Right kidney (tissue), 1 donor: ENCODE measurements at regions not wholly inside any gene's neighbourhood (a gene's known extent, or its start where the extent isn't known, plus 50 kb on each side); places are given as distances from the start of the nearest gene placed in this dataset.

Experiments used
- DNase-seq: peaks from one replicate; pipeline ENCODE4 v3.0.0-alpha.2; 2016

GRCh38 chr2:139000131-139000785 lies 220.1 kb upstream of the NXPH2 start:
- no peak for DNase-seq

GRCh38 chr2:138997856-138998517 lies 217.8 kb upstream of the NXPH2 start:
- no peak for DNase-seq

GRCh38 chr2:138997346-138997745 lies 217.2 kb upstream of the NXPH2 start:
- DNase-seq: no peak

DNA sequence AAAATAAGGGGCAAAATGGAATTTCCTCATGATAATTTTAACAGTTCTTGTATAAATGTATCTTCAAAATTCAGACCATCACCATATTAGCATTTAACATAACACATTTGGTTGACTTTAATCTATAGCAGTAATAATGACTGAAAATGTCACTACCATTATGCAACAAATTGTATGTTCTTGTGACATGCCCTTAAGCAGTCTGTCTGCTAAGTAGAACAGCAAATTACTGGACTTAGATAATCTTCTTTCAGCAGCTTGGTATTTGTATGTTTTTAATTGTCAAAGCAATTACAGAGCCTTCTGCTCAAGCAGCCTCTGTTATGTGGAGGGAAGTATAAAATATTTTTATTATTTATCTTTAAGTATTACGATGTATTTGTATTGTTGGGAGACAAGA lies 214.3 kb upstream of the NXPH2 start:
- DNase-seq: no peak

DNA sequence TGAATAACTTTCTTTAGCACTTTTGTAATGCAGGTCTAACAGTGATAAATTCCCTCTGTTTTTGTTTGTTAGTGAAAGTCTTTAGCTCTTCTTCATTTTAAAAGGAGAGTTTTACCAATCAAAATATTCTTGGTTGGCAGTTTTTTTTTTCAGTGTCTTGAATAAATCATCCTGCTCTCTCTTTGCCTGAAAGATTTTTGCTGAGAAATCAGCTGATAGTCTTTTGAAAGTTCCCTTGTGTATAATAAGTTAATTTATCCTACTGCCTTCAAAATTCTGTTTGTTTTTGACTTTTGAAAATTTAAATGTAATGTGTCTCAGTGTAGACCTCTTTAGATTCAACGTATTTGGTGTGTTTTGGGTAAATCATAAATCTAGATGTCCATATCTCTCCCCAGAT lies 205.7 kb upstream of the NXPH2 start:
- DNase-seq: no peak

GRCh38 chr2:138979131-138979785 lies 199.1 kb upstream of the NXPH2 start:
- no peak for DNase-seq

GRCh38 chr2:138974651-138975050 lies 194.5 kb upstream of the NXPH2 start:
- DNase-seq: no peak

- no peak for DNase-seq
Observed at GRCh38 chr2:138964418-138964817, 184.2 kb upstream of the NXPH2 start.

DNA sequence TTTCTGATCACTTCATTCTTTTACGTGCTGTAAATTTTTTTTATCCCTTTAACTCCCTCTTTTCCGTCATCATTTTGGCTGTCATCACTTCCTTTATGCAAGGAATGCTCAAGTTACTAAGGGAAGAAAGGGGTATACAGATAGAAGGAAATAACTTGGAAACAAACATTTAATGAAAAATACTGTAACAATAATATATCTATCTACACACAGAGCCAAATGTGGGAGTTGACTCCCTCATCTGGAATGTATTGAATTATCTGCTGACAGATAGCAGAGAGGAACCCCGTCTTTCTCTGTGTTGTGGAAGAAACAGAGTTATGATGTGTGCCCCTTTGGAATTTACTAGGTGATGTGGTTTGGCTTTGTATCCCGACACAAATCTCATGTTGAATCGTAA lies 182.5 kb upstream of the NXPH2 start:
- DNase-seq: no peak

- DNase-seq: no peak
Observed at GRCh38 chr2:138960191-138960590, 180.0 kb upstream of the NXPH2 start.

DNA sequence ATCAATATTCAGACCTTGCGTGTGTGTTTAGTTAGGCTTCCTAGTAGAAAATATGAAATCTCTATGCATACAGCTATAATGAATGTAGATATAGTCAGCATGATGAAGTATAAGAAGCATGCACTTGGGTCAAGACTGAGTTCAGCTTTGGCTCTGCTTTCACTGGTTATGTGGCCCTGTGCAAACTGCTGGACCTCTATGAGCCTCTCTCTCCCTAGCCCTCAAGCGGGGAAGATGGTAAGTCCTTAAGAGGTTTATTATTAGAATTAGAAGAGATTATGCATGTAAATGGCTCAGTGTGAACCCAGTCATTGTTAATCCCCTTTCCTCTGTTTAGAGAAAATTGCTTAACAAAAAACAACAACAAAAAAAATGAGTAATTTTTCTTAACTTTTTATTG lies 178.8 kb upstream of the NXPH2 start:
- no peak for DNase-seq

- DNase-seq: no peak
Observed at GRCh38 chr2:138956116-138956515, 175.9 kb upstream of the NXPH2 start.

- DNase-seq: no peak
Observed at GRCh38 chr2:138950486-138950885, 170.3 kb upstream of the NXPH2 start.

- DNase-seq: no peak
Observed at GRCh38 chr2:138949517-138949916, 169.3 kb upstream of the NXPH2 start.

- no peak for DNase-seq
Observed at GRCh38 chr2:138948070-138948539, 167.9 kb upstream of the NXPH2 start.

GRCh38 chr2:138943470-138943869 lies 163.3 kb upstream of the NXPH2 start:
- no peak for DNase-seq

- DNase-seq: no peak
Observed at GRCh38 chr2:138942466-138942865, 162.3 kb upstream of the NXPH2 start.

DNA sequence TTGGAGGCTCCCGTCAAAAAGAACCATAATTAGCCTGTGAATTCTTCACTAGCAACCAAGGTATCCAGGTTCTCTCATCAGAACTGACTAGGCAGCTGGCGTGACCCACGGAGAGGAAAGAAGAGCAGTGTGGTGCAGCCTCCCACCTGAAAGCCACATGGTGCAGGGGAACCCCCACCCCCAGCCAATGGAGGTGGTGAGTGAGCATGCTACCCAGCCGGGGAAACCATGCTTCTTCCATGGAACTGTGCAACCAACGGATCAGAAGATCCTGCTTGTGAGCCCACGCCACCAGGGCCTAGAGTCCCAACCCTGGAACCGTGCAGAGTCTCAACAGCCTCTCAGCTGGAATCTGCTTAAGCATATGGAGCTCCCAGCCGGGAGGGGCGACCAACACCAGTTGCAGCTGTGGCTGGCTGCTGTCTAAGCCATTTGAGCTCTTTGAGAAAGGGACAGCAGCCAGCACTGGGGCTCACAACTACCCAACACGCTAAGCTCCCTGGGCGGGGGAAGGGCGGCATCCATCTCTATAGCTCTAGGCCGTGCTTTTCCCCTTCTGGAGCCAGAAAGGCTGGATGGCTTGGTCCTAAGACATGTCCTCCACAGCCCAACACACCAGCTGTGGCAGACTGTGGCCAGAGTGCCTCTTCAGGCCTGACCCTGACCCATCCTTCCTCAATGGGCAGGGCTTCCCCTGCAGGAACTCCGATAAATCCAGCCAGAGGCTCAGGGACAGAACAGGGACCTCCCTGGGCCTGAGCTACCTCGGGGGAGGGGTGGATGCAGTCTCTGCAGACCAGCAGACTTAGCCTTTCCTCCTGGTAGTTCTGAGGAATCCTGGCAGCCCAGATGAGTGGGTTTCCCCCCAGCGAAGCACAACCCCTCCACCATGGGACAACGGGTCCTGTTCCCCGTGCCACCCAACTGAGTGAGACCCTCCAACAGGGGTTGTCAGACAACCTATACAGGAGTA lies 151.4 kb upstream of the NXPH2 start:
- DNase-seq: no peak

- DNase-seq: no peak
Observed at GRCh38 chr2:138930571-138930970, 150.4 kb upstream of the NXPH2 start.

GRCh38 chr2:138928374-138929021 lies 148.3 kb upstream of the NXPH2 start:
- DNase-seq: no peak

DNA sequence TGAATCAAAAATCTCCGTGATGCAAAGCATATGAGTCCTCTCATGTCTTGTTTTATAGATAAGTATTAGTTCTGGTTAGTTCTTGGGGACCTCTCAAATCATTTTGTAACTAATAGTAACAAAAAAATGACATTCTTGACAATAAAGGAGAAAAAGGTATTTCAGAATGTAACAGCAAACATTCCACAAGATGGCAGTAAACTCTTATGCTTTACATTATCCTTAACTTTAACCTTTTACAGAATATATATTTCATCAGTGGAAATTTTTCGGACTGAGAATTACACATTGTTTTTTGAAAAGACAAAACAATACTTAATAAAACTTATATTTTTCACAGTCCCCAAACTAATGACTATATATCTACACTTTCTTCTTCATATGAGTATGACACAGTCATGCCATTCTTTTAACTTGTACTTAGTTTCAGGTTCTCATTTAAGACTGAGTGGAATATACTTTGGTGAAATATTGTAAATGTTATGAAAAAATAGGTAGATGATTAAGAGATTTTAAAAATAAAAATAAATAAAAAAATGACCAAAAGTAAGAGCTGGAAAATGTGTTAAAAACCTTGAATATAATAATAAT lies 142.9 kb upstream of the NXPH2 start:
- DNase-seq: no peak
